H9 (cell line): ENCODE measurements at regions not wholly inside any gene's neighbourhood (a gene's known extent, or its start where the extent isn't known, plus 50 kb on each side); places are given as distances from the start of the nearest gene placed in this dataset.

ENCODE experiments used
- DNase-seq: peaks from one replicate; pipeline ENCODE4 v3.0.0-alpha.2; 2017
- H2AFZ ChIP-seq: one replicate; pipeline ENCODE4 v1.6.1; 2013; ENCODE audit warnings: mild to moderate bottlenecking, low read length, control low read depth, moderate library complexity
- H2AK5ac ChIP-seq: 2 replicates; pipeline ENCODE4 v1.6.1; 2013; ENCODE audit warnings: low read length, control low read depth, mixed read lengths; ENCODE audit not compliant: insufficient read length
- H2BK120ac ChIP-seq: one replicate; pipeline ENCODE4 v1.6.1; 2013; ENCODE audit warnings: low read depth, mild to moderate bottlenecking, low read length, control low read depth, inconsistent platforms; ENCODE audit not compliant: poor library complexity, severe bottlenecking
- H2BK12ac ChIP-seq: 2 replicates; pipeline ENCODE4 v1.6.1; 2013; ENCODE audit warnings: low read length, control low read depth, mixed read lengths, low read depth; ENCODE audit not compliant: insufficient read length
- H2BK15ac ChIP-seq: 2 replicates; pipeline ENCODE4 v1.6.1; 2013; ENCODE audit warnings: low read depth, low read length, control low read depth
- H2BK20ac ChIP-seq: one replicate; pipeline ENCODE4 v1.6.1; 2013; ENCODE audit warnings: low read depth, mild to moderate bottlenecking, low read length, control low read depth, inconsistent platforms; ENCODE audit not compliant: poor library complexity, severe bottlenecking
- H2BK5ac ChIP-seq: 2 replicates; pipeline ENCODE4 v1.6.1; 2013; ENCODE audit warnings: low read length, control low read depth, mixed read lengths; ENCODE audit not compliant: insufficient read length
- H3K14ac ChIP-seq: 2 replicates; pipeline ENCODE4 v1.6.1; 2013; ENCODE audit warnings: low read length, control low read depth; ENCODE audit not compliant: insufficient read depth
- H3K18ac ChIP-seq: 2 replicates; pipeline ENCODE4 v1.6.1; 2013; ENCODE audit warnings: low read depth, mild to moderate bottlenecking, mixed read lengths, low read length, control low read depth; ENCODE audit not compliant: insufficient read length
- H3K23ac ChIP-seq: 2 replicates; pipeline ENCODE4 v1.6.1; 2013; ENCODE audit warnings: low read length, control low read depth, mixed read lengths, low read depth; ENCODE audit not compliant: insufficient read length
- H3K23me2 ChIP-seq: 2 replicates; pipeline ENCODE4 v1.6.1; 2013; ENCODE audit warnings: low read depth, mild to moderate bottlenecking, mixed read lengths, low read length, control low read depth; ENCODE audit not compliant: insufficient read length, poor library complexity, severe bottlenecking
- H3K27ac ChIP-seq: 2 replicates; pipeline ENCODE4 v1.5.1; 2013; ENCODE audit warnings: low read length, control low read depth, mixed read lengths, low read depth; ENCODE audit not compliant: insufficient read length
- H3K27me3 ChIP-seq: 2 replicates; pipeline ENCODE4 v1.6.1; 2013; ENCODE audit warnings: low read length, control low read depth, inconsistent platforms; ENCODE audit not compliant: insufficient read depth
- H3K4ac ChIP-seq: 2 replicates; pipeline ENCODE4 v1.6.1; 2013; ENCODE audit warnings: low read depth, mild to moderate bottlenecking, control low read depth, inconsistent platforms, low read length, moderate library complexity
- H3K4me1 ChIP-seq: 2 replicates; pipeline ENCODE4 v1.6.1; 2013; ENCODE audit warnings: low read length, control low read depth, inconsistent platforms; ENCODE audit not compliant: insufficient read depth
- H3K4me2 ChIP-seq: 2 replicates; pipeline ENCODE4 v1.6.1; 2013; ENCODE audit warnings: low read length, control low read depth, mixed read lengths; ENCODE audit not compliant: insufficient read length, insufficient read depth
- H3K56ac ChIP-seq: 2 replicates; pipeline ENCODE4 v1.6.1; 2013; ENCODE audit warnings: low read depth, mild to moderate bottlenecking, mixed read lengths, low read length, control low read depth; ENCODE audit not compliant: insufficient read length
- H3K79me1 ChIP-seq: 2 replicates; pipeline ENCODE4 v1.6.1; 2013; ENCODE audit warnings: low read depth, mild to moderate bottlenecking, moderate library complexity, low read length, control low read depth, inconsistent platforms; ENCODE audit not compliant: insufficient read depth, poor library complexity, severe bottlenecking
- H3K79me2 ChIP-seq: 2 replicates; pipeline ENCODE4 v1.6.1; 2013; ENCODE audit warnings: low read length, control low read depth, inconsistent platforms; ENCODE audit not compliant: insufficient read depth
- H3K9ac ChIP-seq: 2 replicates; pipeline ENCODE4 v1.6.1; 2013; ENCODE audit warnings: low read length, control low read depth, mixed read lengths; ENCODE audit not compliant: insufficient read length; ENCODE audit errors: extremely low read depth
- H3K9me3 ChIP-seq: one replicate; pipeline ENCODE4 v1.6.1; 2013; ENCODE audit warnings: low read depth, low read length, inconsistent platforms; ENCODE audit not compliant: control insufficient read depth
- H3T11ph ChIP-seq: one replicate; pipeline ENCODE4 v1.6.1; 2013; ENCODE audit warnings: mild to moderate bottlenecking, low read length, control low read depth, inconsistent platforms
- H4K20me1 ChIP-seq: one replicate; pipeline ENCODE4 v1.6.1; 2013; ENCODE audit not compliant: control insufficient read depth, insufficient read length, insufficient read depth
- H4K5ac ChIP-seq: 2 replicates; pipeline ENCODE4 v1.6.1; 2013; ENCODE audit warnings: low read depth, mild to moderate bottlenecking, mixed read lengths, low read length, control low read depth; ENCODE audit not compliant: insufficient read length
- H4K8ac ChIP-seq: replicated peaks from 2 replicates; pipeline ENCODE4 v1.6.1; 2013; ENCODE audit warnings: low read length, control low read depth, mixed read lengths, low read depth; ENCODE audit not compliant: insufficient read length
- H4K91ac ChIP-seq: 2 replicates; pipeline ENCODE4 v1.6.1; 2013; ENCODE audit warnings: low read depth, mild to moderate bottlenecking, moderate library complexity, mixed read lengths, low read length, control low read depth; ENCODE audit not compliant: insufficient read length
- H3K27ac Mint-ChIP-seq, 3 experiments: 2 replicates in 2 of 3; 3 replicates in 1 of 3; pipeline ENCODE4 v1.8.0; 2020 to 2021; ENCODE audit warnings: mixed read lengths in 3 of 3, mild to moderate bottlenecking in 1 of 3, moderate library complexity in 1 of 3
- H3K27me3 Mint-ChIP-seq: 2 replicates; pipeline ENCODE4 v1.8.0; 2021; ENCODE audit warnings: low read depth, mild to moderate bottlenecking, moderate library complexity, mixed read lengths
- H3K36me3 Mint-ChIP-seq, 3 experiments: 2 replicates in 2 of 3; 3 replicates in 1 of 3; pipeline ENCODE4 v1.8.0; 2020 to 2021; ENCODE audit warnings: low read depth in 3 of 3, mixed read lengths in 3 of 3; ENCODE audit not compliant: insufficient read depth in 1 of 3
- H3K4me1 Mint-ChIP-seq, 2 experiments: 2 replicates each; pipeline ENCODE4 v1.8.0; 2020; ENCODE audit warnings: mixed read lengths in 2 of 2
- H3K4me3 Mint-ChIP-seq, 2 experiments: 2 replicates in 1 of 2; 3 replicates in 1 of 2; pipeline ENCODE4 v1.8.0; 2020 to 2021; ENCODE audit warnings: mild to moderate bottlenecking in 2 of 2, mixed read lengths in 2 of 2, moderate library complexity in 1 of 2
- H3K9me3 Mint-ChIP-seq, 2 experiments: 2 replicates in 1 of 2; 3 replicates in 1 of 2; pipeline ENCODE4 v1.8.0; 2020; ENCODE audit warnings: mild to moderate bottlenecking in 2 of 2, mixed read lengths in 2 of 2, moderate library complexity in 1 of 2
- CTCF ChIP-seq: fragments of 200-600 bp; sonication (generic); conservative IDR thresholded peaks from 3 replicates; pipeline ENCODE4 v1.8.0; 2021; ENCODE audit warnings: antibody characterized with exemption, mild to moderate bottlenecking
- WGBS: extraction: QIAGEN DNeasy Blood & Tissue Kit; methylation state at CpG from one replicate; pipeline ENCODE4 v1.1.7; 2013; ENCODE audit warnings: missing lambda C conversion rate, low lambda C conversion rate, mixed read lengths; ENCODE audit not compliant: insufficient read length; ENCODE audit errors: extremely low coverage; 5-methylcytosine and 5-hydroxymethylcytosine counted together

- no peak overlapping the region for H2BK20ac ChIP-seq
Observed at GRCh38 chr4:28251831-28252230, 1391.2 kb downstream of the STIM2 start.

More at GRCh38 chr4:28251831-28252230, 1391.2 kb downstream of the STIM2 start:
- Histone ChIP-seq H3K14ac (no peak overlapping the region), H4K8ac (no peak overlapping the region), H3K4me2 (no peak overlapping the region), H4K5ac (no peak overlapping the region), H3K56ac (no peak overlapping the region), H4K91ac (no peak overlapping the region), H2AFZ (no peak overlapping the region), H4K20me1 (no peaks in the 10 kb centered on the region), H3K9me3 (no peaks in the 10 kb centered on the region), H3K18ac (no peak overlapping the region), H3T11ph (no peak overlapping the region), H3K79me2 (no peaks in the 10 kb centered on the region), H2AK5ac (no peak overlapping the region), H3K23ac (no peak overlapping the region), H3K4ac (no peak overlapping the region), H3K4me1 (no peaks in the 10 kb centered on the region), H2BK5ac (no peak overlapping the region), H2BK12ac (no peak overlapping the region), H3K23me2 (no peaks in the 10 kb centered on the region), H3K27ac (no peak overlapping the region), H2BK120ac (no peak overlapping the region), H2BK15ac (no peak overlapping the region), H3K79me1 (no peaks in the 10 kb centered on the region), H3K27me3 (no peaks in the 10 kb centered on the region), H3K9ac (no peak overlapping the region)
- DNase-seq, result no peak
- Mint-ChIP-seq H3K4me3 (no peak overlapping the region), H3K9me3 (peaks cover 0 to 13% of the 10 kb centered on the region in 2 experiments; a peak in 4 of 5 replicates), H3K27me3 (no peaks in the 10 kb centered on the region), H3K27ac (no peak overlapping the region), H3K4me1 (no peaks in the 10 kb centered on the region), H3K36me3 (peaks cover 0 to 7% (median 1%) of the 10 kb centered on the region in 3 experiments; a peak in 4 of 7 replicates)
- no peak for TF ChIP-seq CTCF
- whole genome bisulfite sequencing, result no CpG with 5 or more reads among the region's 2 CpGs
